WTC11 (cell line): ENCODE measurements at regions not wholly inside any gene's neighbourhood (a gene's known extent, or its start where the extent isn't known, plus 50 kb on each side); places are given as distances from the start of the nearest gene placed in this dataset.

ENCODE experiments used
- ATAC-seq: fragments of 200-7000 bp; cut with Tn5 transposase; 2 replicates; pipeline ENCODE4 v1.10.0; 2021; ENCODE audit warnings: mild to moderate bottlenecking, moderate library complexity
- CTCF ChIA-PET: fragments of 300-600 bp; sonication (Branson Sonifier 250); formaldehyde crosslinking; loops from one replicate; lab custom pipeline; 2021; ENCODE audit warnings: antibody characterized with exemption; lab: Charles Lee
- POLR2A ChIA-PET: fragments of 350-600 bp; sonication (Branson Sonifier 250); formaldehyde crosslinking; loops from one replicate; lab custom pipeline; 2021; ENCODE audit warnings: antibody characterized with exemption; lab: Charles Lee
- DNase-seq: peaks from one replicate; pipeline ENCODE4 v3.0.0; 2021; ENCODE audit warnings: low spot score
- H3K27ac Mint-ChIP-seq: 2 replicates; pipeline ENCODE4 v1.8.0; 2021; ENCODE audit warnings: mixed read lengths
- H3K27me3 Mint-ChIP-seq: 2 replicates; pipeline ENCODE4 v1.8.0; 2021; ENCODE audit warnings: low read depth, mild to moderate bottlenecking, moderate library complexity, mixed read lengths
- H3K36me3 Mint-ChIP-seq: 2 replicates; pipeline ENCODE4 v1.8.0; 2021; ENCODE audit warnings: mixed read lengths
- H3K4me1 Mint-ChIP-seq: 2 replicates; pipeline ENCODE4 v1.8.0; 2022; ENCODE audit warnings: mixed read lengths
- H3K4me3 Mint-ChIP-seq: 2 replicates; pipeline ENCODE4 v1.8.0; 2021; ENCODE audit warnings: mild to moderate bottlenecking, moderate library complexity, mixed read lengths
- H3K9me3 Mint-ChIP-seq: 2 replicates; pipeline ENCODE4 v1.8.0; 2021; ENCODE audit warnings: mixed read lengths
- ATF1 ChIP-seq: sonication (generic); formaldehyde crosslinking; IDR thresholded peaks from 2 replicates; pipeline ENCODE4 v1.8.1; 2023; ENCODE audit warnings: mild to moderate bottlenecking, moderate library complexity, missing genetic modification reagents
- ATF2 ChIP-seq: sonication (generic); formaldehyde crosslinking; IDR thresholded peaks from 2 replicates; pipeline ENCODE4 v1.8.1; 2022; ENCODE audit warnings: low read depth, missing genetic modification reagents, borderline replicate concordance
- ATF6 ChIP-seq: sonication (generic); formaldehyde crosslinking; IDR thresholded peaks from 2 replicates; pipeline ENCODE4 v1.8.1; 2023; ENCODE audit warnings: mild to moderate bottlenecking, missing genetic modification reagents
- CTCF ChIP-seq: fragments of 200-600 bp; IDR thresholded peaks from 2 replicates; pipeline ENCODE4 v1.8.0; 2022; ENCODE audit warnings: antibody characterized with exemption
- E2F1 ChIP-seq: sonication (generic); formaldehyde crosslinking; IDR thresholded peaks from 2 replicates; pipeline ENCODE4 v1.8.0; 2022; ENCODE audit warnings: mild to moderate bottlenecking, missing genetic modification reagents
- E2F5 ChIP-seq: sonication (generic); formaldehyde crosslinking; IDR thresholded peaks from 2 replicates; pipeline ENCODE4 v1.8.1; 2022; ENCODE audit warnings: mild to moderate bottlenecking, moderate library complexity, missing genetic modification reagents
- EMX1 ChIP-seq: fragments of 250-450 bp; sonication (Bioruptor Pico); IDR thresholded peaks from 2 replicates; pipeline ENCODE4 v1.8.0; 2021; ENCODE audit warnings: mild to moderate bottlenecking
- ETV6 ChIP-seq: sonication (generic); formaldehyde crosslinking; IDR thresholded peaks from 2 replicates; pipeline ENCODE4 v1.8.1; 2022; ENCODE audit warnings: mild to moderate bottlenecking, missing genetic modification reagents
- GRHL2 ChIP-seq: fragments of 250-450 bp; sonication (Bioruptor Pico); IDR thresholded peaks from 2 replicates; pipeline ENCODE4 v1.8.0; 2022; ENCODE audit warnings: mild to moderate bottlenecking, moderate library complexity; ENCODE audit not compliant: insufficient replicate concordance, severe bottlenecking
- HMGA2 ChIP-seq: fragments of 250-450 bp; sonication (Bioruptor Pico); IDR thresholded peaks from 2 replicates; pipeline ENCODE4 v1.4.0; 2021; ENCODE audit warnings: mild to moderate bottlenecking, moderate library complexity
- MXD4 ChIP-seq: fragments of 250-450 bp; sonication (Bioruptor Pico); IDR thresholded peaks from 2 replicates; pipeline ENCODE4 v1.8.0; 2021; ENCODE audit warnings: mild to moderate bottlenecking, moderate library complexity, borderline replicate concordance
- SMAD3 ChIP-seq: sonication (generic); formaldehyde crosslinking; IDR thresholded peaks from 2 replicates; pipeline ENCODE4 v1.8.0; 2022; ENCODE audit warnings: missing genetic modification reagents, mild to moderate bottlenecking, borderline replicate concordance
- STAT6 ChIP-seq: sonication (generic); formaldehyde crosslinking; conservative IDR thresholded peaks from 2 replicates; pipeline ENCODE4 v1.8.1; 2023; ENCODE audit warnings: mild to moderate bottlenecking, low read depth, missing genetic modification reagents, moderate library complexity
- USF1 ChIP-seq: sonication (generic); formaldehyde crosslinking; IDR thresholded peaks from 2 replicates; pipeline ENCODE4 v1.8.0; 2022; ENCODE audit warnings: mild to moderate bottlenecking, missing genetic modification reagents
- ZBTB43 ChIP-seq: sonication (generic); formaldehyde crosslinking; IDR thresholded peaks from 2 replicates; pipeline ENCODE4 v1.8.1; 2023; ENCODE audit warnings: mild to moderate bottlenecking, missing genetic modification reagents
- ZNF425 ChIP-seq: fragments of 250-450 bp; sonication (Bioruptor Pico); conservative IDR thresholded peaks from 2 replicates; pipeline ENCODE4 v1.9.0; 2021; ENCODE audit warnings: mild to moderate bottlenecking
- ZNF671 ChIP-seq: fragments of 250-450 bp; sonication (Bioruptor Pico); IDR thresholded peaks from 2 replicates; pipeline ENCODE4 v1.8.0; 2021; ENCODE audit warnings: mild to moderate bottlenecking

GRCh38 chr3:84547971-84548970 lies 410.5 kb upstream of the CADM2 start:
- Mint-ChIP-seq H3K27ac (peak overlapping the region; percentile 45; the same call in 1 of the 2 replicates), H3K4me1 (peaks cover 19% of the 10 kb centered on the region), H3K36me3 (no peaks in the 10 kb centered on the region), H3K9me3 (peaks cover 4% of the 10 kb centered on the region; the same call in 1 of the 2 replicates), H3K4me3 (peak overlapping the region; percentile 33; the same call in 1 of the 2 replicates), H3K27me3 (no peaks in the 10 kb centered on the region; the same call in 1 of the 2 replicates)
- ATAC-seq (peak; percentile 86), DNase-seq (peak; percentile 77)
- POLR2A ChIA-PET = interaction anchor here (0.6 to 1.6 kb wide), 2 partner anchors 294 to 411 kb away, joined by 5 read pairs; partner anchors contain the start of gene CADM2
- TF ChIP-seq CTCF (peak; percentile 54), ETV6 (no peak)
- CTCF ChIA-PET = interaction anchor here (0.7 to 2.2 kb wide), 21 partner anchors 9 to 812 kb away, joined by 3 to 13 read pairs (median 3); partner anchors contain the start of gene CADM2

GRCh38 chr3:84555629-84556028 lies 403.2 kb upstream of the CADM2 start:
- CTCF ChIA-PET = no interaction called here
- TF ChIP-seq E2F1 (CRISPR knock-in tag) = no peak
- no peak for TF ChIP-seq ATF2
- TF ChIP-seq SMAD3 = no peak
- TF ChIP-seq ZNF425 (CRISPR knock-in tag) = no peak
- no peak for TF ChIP-seq HMGA2 (CRISPR knock-in tag)
- TF ChIP-seq STAT6 (CRISPR knock-in tag) = no peak
- TF ChIP-seq E2F5 (CRISPR knock-in tag) = no peak
- TF ChIP-seq ATF1 = no peak
- TF ChIP-seq ZBTB43 (CRISPR knock-in tag) = no peak
- TF ChIP-seq EMX1 (CRISPR knock-in tag) = no peak
- TF ChIP-seq ZNF671 (CRISPR knock-in tag) = no peak
- TF ChIP-seq MXD4 (CRISPR knock-in tag) = no peak
- no peak for TF ChIP-seq USF1 (CRISPR knock-in tag)
- no peak for TF ChIP-seq ATF6 (CRISPR knock-in tag)
- no peak for TF ChIP-seq GRHL2

More at GRCh38 chr3:84555629-84556028, 403.2 kb upstream of the CADM2 start:
- Mint-ChIP-seq H3K9me3 (no peaks in the 10 kb centered on the region), H3K36me3 (no peaks in the 10 kb centered on the region), H3K27me3 (no peaks in the 10 kb centered on the region), H3K4me3 (no peak overlapping the region), H3K4me1 (peaks cover 4% of the 10 kb centered on the region), H3K27ac (no peak overlapping the region)
- ATAC-seq (no peak), DNase-seq (no peak)
- POLR2A ChIA-PET = no interaction called here
